ENCODE measurements at regions not wholly inside any gene's neighbourhood (a gene's known extent, or its start where the extent isn't known, plus 50 kb on each side); places are given as distances from the start of the nearest gene placed in this dataset.

DNA sequence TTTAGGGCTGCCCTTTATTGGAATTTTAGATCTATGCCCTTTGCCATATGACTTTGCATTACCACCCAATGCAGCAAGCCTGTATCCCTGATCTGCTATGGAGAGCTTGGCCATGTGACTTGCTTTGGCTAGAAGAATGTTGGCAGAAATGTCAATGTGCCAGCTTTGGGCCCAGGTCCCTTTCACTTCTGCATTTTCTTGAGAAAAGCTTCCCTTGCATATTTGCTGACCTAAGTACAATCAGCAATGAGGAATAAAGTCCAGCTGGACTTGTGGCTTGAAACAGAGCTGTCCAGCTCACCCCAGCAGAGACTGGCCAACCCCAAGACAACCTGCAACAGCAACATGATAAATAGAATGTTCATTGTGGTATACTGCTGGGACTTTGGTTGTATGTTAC is 135.9 kb downstream of the PAH start:
- DNase-seq: no peak

DNA sequence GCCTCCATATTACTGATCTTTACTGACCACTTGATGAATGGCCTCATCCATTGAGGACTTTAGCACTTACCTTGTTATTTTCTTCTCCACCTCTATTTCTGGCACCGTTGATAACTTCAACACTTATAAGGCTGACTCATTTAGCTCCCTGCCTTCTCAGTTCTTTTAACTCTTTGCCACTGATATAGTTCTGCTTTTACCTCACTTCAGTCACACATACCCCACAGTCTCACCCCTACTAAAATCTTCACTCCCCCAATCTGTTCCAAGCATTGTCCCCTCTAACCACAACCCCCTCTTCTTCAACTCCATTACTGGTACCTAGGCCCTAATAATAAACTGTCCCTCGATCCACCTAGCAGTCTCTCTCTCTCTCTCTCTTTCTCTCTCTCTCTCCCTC is 141.0 kb downstream of the PAH start:
- no peak for DNase-seq

DNA sequence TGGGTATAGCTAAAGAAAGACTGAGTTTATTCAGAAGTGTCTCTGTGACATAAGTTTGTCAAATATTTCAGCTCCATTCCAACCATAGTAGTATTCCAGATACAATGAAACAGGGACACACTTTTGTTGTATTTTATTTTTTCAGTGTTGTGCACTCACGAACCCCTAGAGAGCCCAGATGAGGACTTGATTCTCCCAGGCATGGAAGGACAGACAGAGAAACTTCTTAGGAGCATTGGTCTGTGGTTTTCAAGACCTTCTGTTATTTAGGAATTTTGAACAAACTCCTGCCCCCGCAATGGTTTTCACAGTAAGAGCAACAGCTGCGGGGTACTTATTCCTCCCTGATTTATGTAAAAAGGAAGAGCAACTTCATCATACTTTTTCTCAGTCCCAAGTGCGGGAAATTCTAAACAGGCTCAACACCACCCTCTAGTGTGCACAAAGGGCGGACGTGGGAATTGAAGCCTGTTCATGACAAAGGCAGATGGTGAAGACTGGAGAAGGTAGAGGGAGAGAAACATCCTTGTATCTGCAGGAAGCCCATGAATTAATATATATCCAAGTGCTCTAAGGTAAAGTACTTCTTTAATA is 147.6 kb downstream of the PAH start:
- peak; percentile 5 to 24 for DNase-seq

DNA sequence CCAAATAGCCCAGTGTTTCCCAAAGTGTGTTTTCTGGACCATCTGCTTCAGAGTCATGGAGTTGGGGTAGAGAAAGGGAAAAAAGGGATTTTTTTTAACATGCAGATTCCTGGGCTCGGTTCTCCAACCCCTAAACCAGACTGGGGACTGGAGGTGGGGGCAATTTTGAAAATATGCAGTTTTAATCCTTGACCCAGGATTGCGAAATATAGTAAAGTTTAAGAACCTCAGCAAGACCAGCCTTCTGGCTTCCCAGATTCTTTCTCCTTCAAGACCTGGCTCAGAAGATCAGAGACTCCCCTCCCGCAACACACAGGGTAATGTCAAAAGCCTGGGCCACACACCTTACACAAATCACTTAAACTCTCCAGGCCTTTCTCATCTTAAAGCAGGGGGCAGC is 150.1 kb downstream of the PAH start:
- no peak for DNase-seq

DNA sequence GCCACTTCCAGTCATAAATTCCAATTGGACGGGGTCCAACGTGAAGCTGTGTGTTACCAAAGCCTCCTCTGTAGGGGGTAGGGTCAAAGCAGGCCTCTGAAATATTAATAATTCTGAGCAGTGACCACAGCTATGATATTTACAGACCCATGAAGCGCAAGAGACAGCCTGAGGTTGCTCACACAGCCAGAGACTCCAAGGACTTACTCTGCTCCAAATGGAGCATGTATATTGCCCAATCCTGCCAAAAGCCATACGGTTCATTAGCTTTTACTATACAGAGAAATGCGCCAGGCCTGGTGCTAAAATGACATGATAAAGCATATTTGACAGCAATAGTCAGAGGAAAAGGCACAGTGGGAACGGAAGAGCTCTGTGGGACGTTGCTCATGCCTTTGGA is 151.3 kb downstream of the PAH start:
- DNase-seq: no peak

DNA sequence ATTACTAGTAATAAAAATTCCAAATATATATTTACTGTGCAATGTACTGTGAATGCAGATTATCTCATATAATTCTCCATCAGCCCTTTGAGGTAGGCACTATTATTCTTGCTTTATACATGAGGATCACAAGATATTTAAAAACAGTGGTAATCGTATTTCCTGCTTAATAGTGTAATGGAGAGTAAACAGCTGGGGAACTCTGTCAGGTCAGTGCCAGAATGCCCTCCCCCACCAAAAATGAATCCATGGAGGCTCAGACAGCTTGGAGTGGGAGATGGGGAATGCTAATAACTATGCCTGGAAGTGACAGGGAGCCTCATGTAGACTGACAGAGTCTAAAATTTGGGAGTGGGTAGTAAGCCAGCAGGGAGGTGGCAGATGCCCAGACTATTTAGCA is 153.6 kb downstream of the PAH start:
- no peak for DNase-seq

DNA sequence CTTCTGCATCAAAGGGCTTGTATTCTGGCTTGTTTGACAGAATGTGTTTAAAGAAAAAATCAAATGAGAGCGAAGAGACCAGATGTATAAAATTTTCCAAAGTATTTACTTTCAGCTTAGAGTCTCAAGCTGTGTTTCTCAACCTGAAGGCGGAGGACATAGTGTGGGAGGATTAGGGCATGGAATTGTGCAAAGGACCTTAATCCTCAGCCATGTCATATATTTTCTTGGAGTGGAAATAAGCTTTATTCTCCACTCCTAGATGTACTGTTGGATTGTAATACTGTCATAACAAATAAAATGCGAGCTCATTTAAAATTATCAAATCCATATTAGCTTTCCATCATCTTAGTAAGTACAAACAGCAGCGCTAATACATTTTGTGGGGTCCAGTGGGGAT is 154.0 kb downstream of the PAH start:
- DNase-seq: no peak

DNA sequence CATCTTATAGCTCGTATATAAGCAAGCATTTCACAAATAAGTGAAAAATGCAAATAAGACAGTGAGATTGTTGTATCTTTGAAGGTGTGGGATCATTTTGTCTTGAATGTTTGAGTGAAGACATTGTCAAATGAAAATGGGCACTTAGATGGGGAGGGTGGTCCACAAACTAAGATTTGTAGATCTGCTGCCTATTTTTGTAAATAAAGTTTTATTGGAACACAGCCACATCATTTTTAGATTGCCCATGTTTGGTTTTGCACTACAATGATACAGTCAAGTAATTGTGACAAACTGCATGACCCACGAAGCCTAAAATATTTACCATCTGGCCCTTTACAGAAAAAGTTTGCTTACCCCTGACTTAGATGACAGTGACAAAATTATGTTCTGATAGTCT is 156.7 kb downstream of the PAH start:
- DNase-seq: no peak

DNA sequence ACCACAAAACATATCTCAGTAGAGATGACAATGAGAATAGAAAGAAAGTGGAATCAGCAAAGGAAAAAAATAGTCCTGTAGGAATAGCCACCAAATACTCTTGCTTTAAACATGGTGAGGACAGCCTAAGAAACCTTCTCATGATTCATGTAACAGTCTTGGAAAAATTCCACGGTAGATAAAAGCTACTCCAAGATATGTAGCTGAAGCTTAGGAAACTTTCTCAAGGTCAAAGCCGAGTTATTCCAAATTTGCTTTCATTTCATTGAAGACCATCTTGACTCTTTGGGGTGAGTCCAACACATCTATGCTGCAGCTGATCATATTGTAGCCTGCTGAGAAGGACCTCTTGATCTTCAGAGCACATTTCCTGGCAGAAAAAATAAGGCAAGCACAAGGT is 157.6 kb downstream of the PAH start:
- no peak for DNase-seq

DNA sequence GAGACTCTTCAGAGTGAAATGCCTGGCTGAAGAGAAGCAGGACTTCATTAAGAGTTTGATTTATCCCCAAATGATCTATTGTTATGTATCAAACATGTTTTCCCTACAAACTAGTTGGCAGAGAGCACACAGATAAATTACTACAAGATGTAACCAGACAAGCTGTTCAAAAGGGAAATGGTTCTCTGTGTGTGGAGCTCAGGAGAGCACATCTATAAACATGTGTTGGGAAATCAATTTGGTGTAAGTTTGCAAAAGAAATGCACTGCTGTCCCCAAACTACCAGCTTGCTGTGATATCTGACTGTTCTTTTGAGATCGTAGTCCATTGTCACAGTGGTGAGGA is 159.2 kb downstream of the PAH start:
- no peak for DNase-seq

DNA sequence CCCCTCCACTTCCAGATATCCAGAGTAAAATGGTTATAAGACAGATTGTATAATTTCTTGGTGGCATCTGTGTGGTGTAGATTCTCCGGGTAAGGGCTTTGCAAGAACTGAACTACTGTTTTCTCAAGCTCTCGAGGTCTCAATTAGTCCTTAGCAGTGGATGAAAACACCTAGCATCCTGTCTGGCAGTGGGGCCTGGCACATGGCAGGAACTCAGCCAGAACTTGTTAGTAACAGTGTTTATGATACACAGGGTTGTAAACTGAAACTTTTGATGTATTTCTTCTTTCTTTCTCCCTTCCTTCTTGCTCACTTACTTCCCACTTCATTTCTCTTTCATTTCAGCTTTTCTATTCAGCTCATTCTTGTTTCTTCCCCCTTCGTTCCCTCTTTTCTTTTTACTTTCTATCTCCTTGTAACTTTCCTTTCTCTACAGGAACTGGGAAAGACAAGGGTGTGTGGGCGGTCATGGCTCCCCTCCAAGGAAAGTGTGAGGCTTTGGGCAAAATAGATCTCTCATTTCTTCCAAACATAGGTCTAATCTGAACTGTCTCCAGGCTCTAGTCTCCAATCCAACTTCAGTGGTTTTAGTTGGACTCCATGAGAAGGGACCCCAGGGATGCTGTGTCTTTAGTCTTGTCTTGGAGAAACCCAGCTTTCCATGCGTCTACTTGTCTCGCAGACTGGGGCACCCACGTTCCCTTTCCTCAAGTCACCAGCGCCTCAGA is 159.7 kb downstream of the PAH start:
- no peak for DNase-seq

DNA sequence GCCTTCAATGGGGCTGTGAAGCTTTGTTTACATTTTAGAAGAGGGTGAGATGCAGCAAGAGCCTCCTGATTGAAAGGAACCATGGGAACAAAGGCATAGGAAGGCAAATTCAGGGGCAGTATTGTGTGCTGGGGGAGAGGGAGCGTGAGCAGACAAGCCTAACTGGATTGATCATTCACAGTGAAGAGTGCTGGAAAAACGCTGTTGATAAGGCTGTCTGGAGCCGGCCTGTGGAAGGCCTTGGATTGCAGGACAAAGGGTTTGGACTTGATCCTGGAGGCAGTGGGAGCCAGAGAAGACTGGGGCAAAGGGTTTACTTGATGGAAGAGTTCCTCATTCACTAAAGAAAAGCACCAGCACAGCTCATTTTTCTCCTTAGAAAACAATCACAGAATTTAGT is 160.5 kb downstream of the PAH start:
- DNase-seq: no peak

DNA sequence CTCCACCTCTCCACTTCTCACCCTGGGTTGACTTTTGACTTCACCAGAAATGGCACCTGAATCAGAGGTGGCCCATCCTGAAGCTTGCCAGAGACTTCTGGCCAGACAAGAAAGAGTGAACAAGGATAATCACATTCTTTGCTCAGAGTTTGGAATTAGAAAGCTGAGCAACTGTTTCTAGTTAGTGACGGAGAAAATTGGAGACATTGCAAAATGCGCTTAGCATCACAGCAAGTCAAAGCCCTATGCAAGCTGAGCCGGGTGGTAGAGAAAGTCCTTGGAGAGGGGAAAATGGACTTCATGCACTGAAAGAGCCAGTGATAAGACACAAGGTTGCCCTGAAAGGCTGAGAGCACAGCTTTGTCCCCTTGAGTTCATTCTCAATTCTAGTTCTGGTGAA is 161.8 kb downstream of the PAH start:
- DNase-seq: no peak

DNA sequence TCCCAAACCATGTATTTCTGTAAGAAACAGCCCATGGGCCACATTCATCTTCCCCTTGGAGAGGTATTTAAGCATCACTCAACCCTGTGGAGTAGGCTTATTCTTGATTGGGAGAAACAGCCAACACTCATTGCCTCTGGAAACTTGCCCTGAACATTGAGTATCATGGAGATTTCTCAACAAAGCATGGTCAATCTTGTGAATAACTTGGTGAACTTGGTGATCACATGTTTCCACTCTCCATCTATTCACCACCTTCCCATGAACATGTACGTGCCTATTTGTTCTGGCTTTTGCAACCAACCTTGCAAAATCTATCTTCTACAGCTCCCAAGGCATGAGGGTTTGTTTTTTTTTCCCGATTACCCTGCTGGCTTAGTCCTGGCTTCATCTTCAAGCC is 163.2 kb downstream of the PAH start:
- DNase-seq: no peak

DNA sequence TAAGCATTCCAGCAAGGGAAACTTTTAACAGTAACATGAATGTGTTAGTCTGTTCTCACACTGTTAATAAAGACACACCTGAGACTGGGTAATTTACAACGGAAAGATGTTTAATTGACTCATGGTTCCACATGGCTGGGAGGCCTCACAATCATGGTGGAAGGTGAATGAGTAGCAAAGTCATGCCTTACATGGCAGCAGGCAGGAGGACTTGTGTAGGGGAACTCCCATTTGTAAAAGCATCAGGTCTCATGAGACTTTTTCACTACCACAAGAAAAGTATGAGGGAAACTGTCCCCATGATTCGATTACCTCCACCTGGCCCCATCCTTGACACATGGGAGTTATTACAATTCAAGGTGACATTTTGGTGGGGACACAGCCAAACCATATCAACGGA is 168.3 kb downstream of the PAH start:
- DNase-seq: no peak

DNA sequence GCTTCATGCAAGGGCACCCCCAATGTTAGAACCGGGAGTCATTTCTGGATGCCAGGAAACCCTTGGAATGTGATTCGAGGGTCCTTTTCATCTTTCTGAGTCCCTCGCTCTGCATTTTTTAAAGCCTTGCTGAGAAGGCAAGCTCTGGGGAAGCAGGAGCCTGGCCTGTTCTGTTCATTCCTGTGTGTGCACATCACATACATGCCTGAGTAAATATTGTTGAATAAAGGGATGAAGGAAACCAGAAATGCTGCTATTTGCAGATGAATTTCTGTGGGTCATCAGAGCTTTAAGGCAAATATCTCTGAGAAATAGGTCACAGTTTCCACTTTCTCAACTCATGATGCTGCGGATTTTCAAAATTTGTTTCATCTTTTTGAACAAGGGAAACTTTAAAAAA is 170.1 kb downstream of the PAH start:
- DNase-seq: no peak

DNA sequence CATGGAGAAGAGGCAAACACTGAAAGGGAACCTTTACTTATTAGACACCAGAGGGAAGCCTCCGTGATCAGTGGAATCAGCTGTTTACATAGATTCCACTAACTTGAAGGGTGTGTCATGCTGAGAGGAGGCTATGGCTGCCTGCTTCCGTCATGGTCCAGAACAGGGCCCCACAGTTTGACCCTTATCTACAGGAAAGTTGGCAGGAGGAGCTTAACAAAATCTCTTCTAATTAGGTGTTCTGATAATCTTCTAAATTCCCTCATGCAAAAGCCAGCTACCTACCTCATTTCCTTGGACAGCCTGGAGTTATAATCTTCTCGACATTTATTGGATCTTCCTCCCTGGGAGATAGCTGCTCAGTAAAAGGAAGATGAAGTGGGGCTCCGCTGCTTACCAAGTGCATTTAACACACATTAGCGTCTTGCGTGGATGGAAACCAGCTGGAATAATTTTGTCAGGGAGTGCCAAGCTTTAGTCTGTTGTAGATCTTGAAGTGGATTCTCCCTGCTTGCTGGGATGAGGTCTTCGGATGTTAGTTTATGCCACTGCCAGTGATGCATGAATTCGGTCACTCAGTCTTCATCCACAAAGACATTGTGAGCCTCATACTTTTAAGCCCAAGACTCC is 171.0 kb downstream of the PAH start:
- no peak for DNase-seq

DNA sequence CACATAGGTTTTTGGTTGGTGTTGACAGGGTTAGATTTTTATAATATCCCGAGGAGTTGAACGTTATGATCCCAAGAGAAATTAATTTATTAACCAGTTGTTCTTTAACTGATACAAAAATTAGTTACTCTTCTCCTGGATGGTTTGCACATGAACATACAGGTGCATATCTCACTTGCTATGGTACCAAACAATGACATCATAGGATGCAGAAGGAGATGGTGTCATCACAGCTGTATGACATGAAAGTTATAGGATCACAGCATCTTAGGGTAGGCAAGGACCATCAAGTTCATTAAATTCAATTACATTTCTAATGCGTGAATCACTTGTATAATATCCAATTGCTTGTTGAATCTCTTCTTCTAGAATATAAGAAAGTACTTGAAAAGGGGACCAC is 175.8 kb downstream of the PAH start:
- DNase-seq: no peak

DNA sequence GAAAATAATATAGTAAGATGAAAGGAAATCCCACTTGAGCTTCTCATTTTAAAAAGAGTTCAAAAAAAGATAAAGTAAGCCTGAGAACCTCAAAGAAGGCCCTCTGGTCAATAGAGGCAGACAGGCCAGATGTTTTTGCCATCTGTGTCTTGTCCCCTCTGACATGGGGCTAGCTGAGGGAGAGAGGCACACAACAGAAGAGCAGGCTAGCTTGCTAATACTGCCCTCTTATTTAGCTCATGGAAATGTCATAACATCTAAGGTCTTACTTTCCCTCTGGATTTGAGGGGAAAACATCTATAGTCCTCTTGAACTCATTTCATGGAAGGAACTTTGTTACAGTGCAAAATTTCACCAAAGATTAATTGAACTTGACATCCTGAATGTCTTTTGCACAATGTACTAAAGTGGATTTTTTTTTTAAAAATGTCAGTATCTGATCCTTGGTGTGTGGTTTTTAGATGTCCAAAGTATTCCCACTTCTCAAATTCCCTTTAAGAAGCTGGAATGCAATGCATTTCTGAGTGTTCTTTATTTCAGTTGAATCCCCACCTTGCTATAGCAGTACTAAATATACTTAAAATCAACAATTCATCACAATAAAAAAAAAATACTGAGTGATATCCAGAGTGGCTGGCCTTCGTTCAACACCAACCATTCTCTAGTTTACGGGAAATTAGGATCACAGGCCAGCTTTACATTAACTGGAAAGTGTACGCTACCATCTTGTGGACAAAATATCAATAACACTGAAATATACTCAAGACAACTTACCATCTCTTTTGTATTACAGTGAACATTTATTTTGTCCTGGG is 176.7 kb downstream of the PAH start:
- DNase-seq: no peak

DNA sequence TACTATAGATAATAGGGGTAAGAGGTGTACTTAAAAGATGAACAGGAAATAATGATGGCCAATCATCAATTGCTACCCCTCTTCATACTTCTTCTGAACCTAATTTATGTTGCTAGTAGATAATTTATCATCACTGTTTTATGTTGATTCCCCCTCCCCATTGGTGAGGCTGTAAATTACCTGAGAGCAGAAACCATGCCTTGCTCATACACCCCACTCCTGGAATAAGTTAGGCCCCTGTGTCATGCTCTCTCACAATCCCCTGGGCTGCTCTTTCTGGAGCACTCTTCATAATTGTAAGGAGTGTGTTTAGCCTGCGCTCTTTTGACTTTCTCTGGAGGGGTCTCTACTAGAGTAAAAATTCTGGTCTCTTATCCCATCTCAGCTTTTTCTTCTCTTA is 180.7 kb downstream of the PAH start:
- no peak for DNase-seq

DNA sequence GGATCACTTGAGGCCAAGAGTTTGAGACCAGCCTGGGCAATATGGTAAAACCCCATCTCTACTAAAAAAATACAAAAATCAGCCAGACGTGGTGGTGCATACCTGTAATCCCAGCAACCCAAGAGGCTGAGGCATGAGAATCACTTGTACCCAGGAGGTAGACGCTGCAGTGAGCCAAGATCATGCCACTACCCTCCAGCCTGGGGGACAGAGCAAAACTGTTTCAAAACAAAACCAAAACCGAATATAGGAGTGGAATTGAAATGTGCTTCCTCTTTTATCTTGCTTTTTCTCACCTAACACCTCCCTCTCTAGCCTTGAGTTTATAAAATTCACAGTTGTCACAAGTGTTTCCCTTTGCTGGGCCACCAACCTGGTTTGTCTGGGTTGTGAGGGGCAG is 181.9 kb downstream of the PAH start:
- peak in 1 of 2 donors; percentile 4 for DNase-seq

DNA sequence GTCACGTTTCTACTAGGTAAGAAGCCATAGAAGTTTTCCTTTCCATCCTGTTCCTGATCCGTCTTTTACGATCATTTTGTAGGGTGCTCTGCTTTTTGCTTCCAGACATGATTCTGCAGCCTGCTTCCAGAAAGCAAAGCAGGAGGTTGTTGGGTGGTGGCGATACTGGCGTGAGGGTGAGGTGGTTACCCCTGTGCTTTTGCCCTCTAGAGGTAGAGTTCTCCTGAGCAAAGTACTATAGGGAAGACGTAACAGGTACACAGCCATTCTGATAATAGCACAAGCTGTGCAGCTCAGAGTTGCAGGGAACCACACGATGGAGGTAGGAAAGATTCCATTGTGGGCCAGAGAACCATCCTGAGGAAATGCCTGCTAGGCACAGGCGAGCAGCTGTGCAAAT is 186.0 kb downstream of the PAH start:
- no peak for DNase-seq

DNA sequence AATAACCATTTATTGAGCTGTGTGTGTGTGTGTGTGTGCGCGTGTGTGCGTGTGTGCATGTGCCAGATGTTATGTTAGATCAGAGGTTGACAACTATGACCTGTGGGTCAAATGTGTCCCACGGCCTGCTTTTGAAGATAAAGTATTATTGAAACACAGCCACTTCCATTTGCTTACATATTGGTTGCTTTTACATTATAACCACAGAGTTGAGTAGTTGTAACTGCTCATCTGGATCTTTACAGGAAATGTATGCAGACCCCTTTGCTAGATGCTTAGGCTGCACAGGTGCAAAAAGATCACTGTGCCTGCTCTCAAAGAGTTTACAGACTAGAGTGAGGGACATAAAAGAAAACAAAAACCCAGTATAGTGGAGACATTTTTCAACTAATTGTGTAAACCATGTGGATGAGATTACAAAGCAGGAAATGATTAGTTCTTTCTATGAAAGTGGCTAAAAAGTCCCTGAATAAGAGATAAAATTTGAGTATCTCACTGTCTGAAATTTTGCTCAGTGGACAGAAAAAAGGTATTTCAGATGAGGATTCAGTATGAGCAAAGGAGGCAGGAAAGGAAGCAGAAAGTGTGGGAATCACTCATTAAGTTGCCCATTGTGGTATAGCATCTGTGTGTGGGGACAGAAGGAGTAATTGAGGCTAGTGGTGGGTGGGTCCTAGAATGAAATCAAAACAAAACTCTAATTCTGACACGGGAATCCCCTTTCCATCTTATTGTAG is 188.4 kb downstream of the PAH start:
- DNase-seq: no peak

Data from CD4-positive, alpha-beta T cell treated with Interferon alpha-2 for 1 hour (primary cell).